ENCODE measurements at regions not wholly inside any gene's neighbourhood (a gene's known extent, or its start where the extent isn't known, plus 50 kb on each side); places are given as distances from the start of the nearest gene placed in this dataset.

DNA sequence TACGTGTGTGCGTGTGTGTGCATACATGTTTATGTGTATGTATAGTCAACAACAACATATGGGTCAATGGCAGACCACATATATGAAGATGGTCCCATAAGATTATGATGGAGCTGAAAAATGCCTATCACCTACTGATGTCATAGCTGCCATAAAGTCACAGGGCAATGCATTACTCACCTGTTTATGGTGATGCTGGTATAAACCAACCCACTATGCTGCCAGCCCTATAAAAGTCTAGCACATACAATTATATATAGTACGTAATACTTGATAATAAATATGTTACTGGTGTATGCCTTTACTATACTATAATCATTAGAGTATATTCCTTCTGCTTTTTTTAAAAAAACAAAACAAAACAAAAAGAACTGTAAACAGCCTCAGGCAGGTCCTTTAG is 148.4 kb upstream of the ARID1B start:
- TF ChIP-seq, protein P1, sequence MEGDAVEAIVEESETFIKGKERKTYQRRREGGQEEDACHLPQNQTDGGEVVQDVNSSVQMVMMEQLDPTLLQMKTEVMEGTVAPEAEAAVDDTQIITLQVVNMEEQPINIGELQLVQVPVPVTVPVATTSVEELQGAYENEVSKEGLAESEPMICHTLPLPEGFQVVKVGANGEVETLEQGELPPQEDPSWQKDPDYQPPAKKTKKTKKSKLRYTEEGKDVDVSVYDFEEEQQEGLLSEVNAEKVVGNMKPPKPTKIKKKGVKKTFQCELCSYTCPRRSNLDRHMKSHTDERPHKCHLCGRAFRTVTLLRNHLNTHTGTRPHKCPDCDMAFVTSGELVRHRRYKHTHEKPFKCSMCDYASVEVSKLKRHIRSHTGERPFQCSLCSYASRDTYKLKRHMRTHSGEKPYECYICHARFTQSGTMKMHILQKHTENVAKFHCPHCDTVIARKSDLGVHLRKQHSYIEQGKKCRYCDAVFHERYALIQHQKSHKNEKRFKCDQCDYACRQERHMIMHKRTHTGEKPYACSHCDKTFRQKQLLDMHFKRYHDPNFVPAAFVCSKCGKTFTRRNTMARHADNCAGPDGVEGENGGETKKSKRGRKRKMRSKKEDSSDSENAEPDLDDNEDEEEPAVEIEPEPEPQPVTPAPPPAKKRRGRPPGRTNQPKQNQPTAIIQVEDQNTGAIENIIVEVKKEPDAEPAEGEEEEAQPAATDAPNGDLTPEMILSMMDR (IDR thresholded peaks at IDR 0.05; ENCODE audit: insufficient read depth, low read depth, low read length, missing control alignments) = no peak
- H3K4me3 ChIP-seq (ENCODE audit: low read depth, low read length) = no peak overlapping the region
- no peak for DNase-seq (ENCODE audit: low read depth)

DNA sequence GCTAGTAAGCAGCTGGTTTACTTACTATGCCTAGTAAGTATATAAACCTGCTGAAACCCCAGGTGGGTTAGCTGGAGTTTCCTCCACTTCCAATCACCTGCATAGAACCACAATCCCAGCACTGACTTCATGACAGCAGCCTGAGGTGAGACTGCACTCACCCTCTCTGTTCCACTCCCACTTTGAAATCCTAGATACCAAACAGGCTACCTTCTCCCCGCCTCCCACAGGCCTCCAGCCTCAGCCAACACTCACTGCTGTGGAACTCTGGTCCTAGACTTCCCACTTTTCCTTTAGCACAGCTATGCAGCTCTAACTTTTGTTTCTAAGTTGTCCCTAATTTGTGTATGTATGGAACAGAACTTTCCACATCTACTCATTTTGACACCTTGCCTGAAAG is 149.7 kb upstream of the ARID1B start:
- no peak overlapping the region for H3K4me3 ChIP-seq (ENCODE audit: low read depth, low read length)
- DNase-seq (ENCODE audit: low read depth) = no peak
- TF ChIP-seq, protein P1 (IDR thresholded peaks at IDR 0.05; ENCODE audit: insufficient read depth, low read depth, low read length, missing control alignments) = no peak

DNA sequence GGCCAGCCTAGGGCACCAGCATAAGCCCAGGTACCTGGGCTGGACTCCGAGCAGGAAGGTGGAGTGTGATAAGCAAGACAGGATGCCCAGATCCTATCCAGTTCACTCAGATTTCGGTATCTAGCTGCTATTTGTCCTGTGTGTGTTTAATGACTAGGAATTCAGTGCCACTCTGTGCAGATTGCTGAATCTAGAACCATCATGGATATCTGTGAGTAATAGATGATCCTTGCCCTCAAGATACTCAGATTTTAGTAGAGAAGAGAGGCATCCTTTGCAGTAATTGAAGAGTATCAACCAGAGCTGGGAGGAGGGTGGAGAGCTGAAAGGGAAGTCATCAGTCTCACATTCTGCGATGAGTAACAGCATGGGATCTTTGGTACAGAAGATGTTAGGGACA is 155.0 kb upstream of the ARID1B start:
- DNase-seq (ENCODE audit: low read depth) = no peak
- no peak overlapping the region for H3K4me3 ChIP-seq (ENCODE audit: low read depth, low read length)
- TF ChIP-seq, protein P1 (IDR thresholded peaks at IDR 0.05; ENCODE audit: insufficient read depth, low read depth, low read length, missing control alignments) = no peak

DNA sequence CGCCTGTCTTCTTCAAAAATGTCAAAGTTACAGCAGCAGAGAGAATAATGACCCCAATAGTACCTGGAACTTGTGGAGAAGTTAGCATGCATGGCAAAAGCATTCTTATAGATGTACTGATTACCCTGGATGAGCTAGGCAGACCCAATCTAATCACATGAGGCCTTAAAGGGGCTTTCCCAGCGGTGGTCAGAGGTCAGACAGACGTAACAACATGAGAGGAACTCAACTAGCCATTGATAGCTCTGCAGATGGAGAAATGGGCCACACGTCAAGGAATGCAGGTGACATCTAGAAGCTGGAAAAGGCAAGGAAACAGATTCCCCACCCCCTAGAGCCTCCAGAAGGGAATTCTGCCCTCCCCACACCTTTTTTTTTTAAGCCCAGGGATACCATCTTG is 156.8 kb upstream of the ARID1B start:
- no peak for DNase-seq (ENCODE audit: low read depth)
- H3K4me3 ChIP-seq (ENCODE audit: low read depth, low read length) = no peak overlapping the region
- TF ChIP-seq, protein P1 (IDR thresholded peaks at IDR 0.05; ENCODE audit: insufficient read depth, low read depth, low read length, missing control alignments) = no peak

DNA sequence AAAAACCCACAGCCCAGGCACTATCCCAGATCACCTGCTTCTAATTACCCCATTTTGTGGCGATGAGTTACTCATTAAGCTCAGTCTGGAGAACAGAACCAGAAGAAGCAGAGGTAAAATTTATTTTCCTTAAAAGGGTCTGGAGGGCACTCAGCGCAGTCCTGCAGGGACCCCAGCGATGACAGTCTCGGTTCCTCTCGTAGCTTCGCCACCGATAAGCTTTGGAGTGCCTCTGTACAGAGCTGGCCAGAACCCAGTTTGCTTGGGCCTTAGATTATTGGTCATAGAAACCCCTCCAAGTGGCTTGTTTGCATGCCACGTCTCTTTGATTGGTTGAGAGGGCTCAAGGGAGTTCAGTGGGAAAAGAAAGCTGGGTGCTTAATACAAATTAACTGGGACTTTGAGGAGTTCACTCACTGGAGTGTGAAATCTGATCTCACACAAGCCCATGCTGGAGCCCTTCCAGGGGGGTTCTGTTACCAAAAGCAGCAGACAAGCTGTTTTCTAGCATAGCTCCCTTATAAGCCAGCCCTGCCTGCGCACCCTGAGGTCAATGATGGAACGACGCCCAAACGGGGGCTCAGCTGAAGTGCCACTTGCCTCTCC is 158.5 kb upstream of the ARID1B start:
- TF ChIP-seq, protein P1 (IDR thresholded peaks at IDR 0.05; ENCODE audit: insufficient read depth, low read depth, low read length, missing control alignments) = no peak
- no peak for DNase-seq (ENCODE audit: low read depth)
- no peak overlapping the region for H3K4me3 ChIP-seq (ENCODE audit: low read depth, low read length)

DNA sequence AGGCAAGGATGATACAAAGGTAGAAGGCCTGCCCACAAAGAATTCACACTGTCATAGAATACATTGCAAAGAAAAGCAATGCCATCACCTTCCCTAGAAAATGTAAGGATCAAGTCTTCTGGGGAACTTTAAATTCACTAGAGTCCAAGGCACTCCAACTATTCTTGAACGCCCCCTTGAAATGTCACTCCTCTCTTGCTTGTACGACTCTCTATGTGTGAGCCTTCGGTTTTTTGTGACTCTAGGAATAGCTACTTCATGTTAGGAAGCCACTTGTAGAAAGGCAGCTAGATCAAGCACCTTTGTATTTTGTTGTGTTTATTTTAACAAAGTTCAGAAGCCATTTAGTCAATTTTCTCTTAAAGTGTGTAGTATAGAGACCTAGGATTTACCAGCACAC is 159.2 kb upstream of the ARID1B start:
- H3K4me3 ChIP-seq (ENCODE audit: low read depth, low read length) = no peak overlapping the region
- DNase-seq (ENCODE audit: low read depth) = no peak
- TF ChIP-seq, protein P1 (IDR thresholded peaks at IDR 0.05; ENCODE audit: insufficient read depth, low read depth, low read length, missing control alignments) = no peak

DNA sequence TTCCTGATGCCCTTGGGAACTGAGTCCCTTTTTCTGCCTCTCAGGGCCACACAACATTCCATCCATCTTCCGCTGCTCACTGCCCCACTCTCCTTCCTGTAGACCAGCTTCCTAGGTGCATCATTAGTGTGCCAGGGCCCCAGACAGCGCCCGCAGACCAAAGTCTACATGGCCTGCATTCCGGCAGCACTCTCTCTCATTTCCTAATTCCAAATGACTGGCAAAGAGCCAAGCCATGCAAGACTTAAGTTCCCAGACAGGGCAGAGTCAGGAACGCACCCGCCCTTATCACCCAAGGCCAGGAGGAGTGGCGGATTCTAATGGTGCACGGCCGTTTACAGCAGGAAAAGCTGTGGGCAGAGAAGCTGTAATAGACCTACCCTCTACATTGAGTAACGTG is 159.8 kb upstream of the ARID1B start:
- no peak for DNase-seq (ENCODE audit: low read depth)
- TF ChIP-seq, protein P1 (IDR thresholded peaks at IDR 0.05; ENCODE audit: insufficient read depth, low read depth, low read length, missing control alignments) = no peak
- H3K4me3 ChIP-seq (ENCODE audit: low read depth, low read length) = no peak overlapping the region
